Epithelial cell of prostate (primary cell): ENCODE measurements at regions not wholly inside any gene's neighbourhood (a gene's known extent, or its start where the extent isn't known, plus 50 kb on each side); places are given as distances from the start of the nearest gene placed in this dataset.
"Not testable (repeated sequence)": the region's sequence is repeated elsewhere in the genome, so short reads cannot be mapped to it uniquely, and the experiment has no call there.

Experiments
- DNase-seq: peaks from one replicate; pipeline ENCODE4 v3.0.0-alpha.2; 2011; ENCODE audit warnings: low read depth, low spot score
- H3K27ac ChIP-seq: fragments of 450-650 bp; 2 replicates; pipeline ENCODE4 v1.5.1; 2017; ENCODE audit warnings: mild to moderate bottlenecking

GRCh38 chr11:95653680-95654079, 135.9 kb downstream of the FAM76B start:
- no peak for DNase-seq
- H3K27ac ChIP-seq, result no peak overlapping the region

DNA sequence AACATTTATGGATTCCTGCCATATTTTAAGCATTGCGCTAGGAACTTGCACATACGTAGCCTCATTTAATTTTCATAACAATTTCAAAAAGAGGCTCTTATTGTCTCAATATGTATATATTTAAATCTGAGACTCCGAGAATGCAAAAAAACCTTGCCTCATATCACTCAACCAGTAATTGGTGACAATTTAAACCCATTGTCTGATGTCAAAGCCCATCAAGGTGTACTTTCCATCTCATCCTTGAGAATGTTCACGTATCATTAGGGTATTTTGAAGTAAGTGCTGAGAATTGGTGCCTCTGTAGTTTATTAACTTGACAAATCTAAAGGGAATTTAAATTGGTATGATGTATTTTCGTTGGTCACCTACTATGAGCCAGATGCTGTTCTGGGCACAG, 136.5 kb downstream of the FAM76B start:
- H3K27ac ChIP-seq, result no peak overlapping the region
- DNase-seq, result no peak

DNA sequence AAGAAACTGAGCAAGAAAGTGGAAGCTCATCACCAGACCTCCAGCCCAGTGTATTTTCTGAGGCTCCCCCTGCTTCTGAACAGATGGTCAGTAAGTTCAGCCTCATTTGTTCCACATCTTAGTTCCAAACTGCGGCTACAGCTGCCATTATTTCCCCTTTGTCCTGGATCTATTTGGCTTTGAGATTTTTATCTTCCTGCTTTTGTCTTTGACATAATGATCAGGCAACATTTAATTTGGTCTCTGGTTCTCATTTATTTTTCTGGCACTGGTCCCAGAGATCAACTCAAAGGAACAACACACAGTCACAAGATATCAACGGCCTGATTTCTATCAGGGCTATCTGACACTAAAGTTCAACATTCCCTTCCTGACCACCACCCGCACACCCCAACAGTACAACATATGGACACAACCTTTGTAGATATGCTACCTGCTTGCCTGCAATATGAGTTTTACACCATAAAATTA, 137.5 kb downstream of the FAM76B start:
- no peak overlapping the region for H3K27ac ChIP-seq
- no peak for DNase-seq

DNA sequence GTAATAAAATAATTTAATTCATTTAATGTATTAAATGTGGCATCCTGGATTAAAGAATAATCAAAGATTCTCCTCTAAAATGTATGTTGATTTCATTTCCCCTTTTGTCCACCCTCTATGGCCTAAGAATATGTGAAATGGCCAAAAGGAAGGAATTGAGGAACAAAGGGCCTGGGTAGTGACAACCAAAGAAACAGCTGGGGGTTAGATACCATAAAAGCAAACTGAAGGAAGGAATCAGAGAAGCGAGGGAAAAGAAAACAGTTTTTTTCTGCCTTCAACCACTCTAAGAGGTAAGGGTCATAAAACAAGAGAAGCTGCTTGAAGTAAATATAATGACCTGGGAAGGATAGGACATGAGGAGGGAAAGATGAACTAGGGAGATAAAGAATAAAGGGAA, 139.3 kb downstream of the FAM76B start:
- no peak for DNase-seq

GRCh38 chr11:95647871-95648270, 141.7 kb downstream of the FAM76B start:
- no peak for DNase-seq
- no peak overlapping the region for H3K27ac ChIP-seq

More for the DNA sequence above, 139.3 kb downstream of the FAM76B start:
- no peak overlapping the region for H3K27ac ChIP-seq

- DNase-seq, result no peak
Observed at GRCh38 chr11:95647355-95647754, 142.2 kb downstream of the FAM76B start.

DNA sequence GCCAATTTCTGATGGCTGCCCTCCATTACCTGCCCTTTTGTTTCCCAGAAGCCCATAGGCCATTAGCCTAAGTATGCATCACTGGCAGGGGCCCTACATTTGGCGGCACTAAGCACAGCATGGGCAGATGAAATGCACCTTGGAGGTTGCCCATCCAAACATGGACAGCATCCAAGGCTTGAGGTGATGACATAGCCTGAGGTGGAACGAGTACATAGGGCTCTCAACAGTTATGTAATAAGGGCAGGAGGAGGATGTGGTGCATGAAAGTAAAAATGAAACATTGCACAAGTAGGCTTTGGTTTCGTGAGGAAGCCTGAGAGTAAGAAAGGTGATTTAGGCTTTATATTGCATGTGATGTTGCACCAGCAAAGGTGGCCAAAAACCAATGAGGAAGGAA, 148.1 kb downstream of the FAM76B start:
- peak; percentile 34 for DNase-seq
- H3K27ac ChIP-seq, result no peak overlapping the region

More at GRCh38 chr11:95647355-95647754, 142.2 kb downstream of the FAM76B start:
- H3K27ac ChIP-seq, result no peak overlapping the region

DNA sequence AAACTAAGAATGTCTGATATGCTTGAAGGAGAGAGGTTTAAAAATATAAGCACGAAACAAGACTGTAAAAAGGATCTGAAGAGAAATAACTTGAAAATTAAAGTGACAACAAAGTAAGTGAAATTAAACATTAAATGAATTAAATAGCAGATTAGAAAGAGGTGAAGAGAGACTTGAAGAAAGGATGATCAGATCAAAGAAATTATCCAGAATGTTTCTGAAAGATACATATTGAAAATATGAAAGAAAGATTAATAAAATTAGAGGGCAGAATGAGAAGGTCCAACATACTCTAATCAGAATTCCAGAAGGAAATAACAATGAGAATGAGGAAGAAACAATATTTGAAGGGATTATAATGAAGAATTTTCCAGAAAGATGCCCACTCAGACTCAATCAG, 151.1 kb downstream of the FAM76B start:
- no peak overlapping the region for H3K27ac ChIP-seq
- DNase-seq, result no peak

- no peak for DNase-seq
- H3K27ac ChIP-seq, result no peak overlapping the region
Observed at GRCh38 chr11:95625164-95625900, 164.2 kb downstream of the FAM76B start.

DNA sequence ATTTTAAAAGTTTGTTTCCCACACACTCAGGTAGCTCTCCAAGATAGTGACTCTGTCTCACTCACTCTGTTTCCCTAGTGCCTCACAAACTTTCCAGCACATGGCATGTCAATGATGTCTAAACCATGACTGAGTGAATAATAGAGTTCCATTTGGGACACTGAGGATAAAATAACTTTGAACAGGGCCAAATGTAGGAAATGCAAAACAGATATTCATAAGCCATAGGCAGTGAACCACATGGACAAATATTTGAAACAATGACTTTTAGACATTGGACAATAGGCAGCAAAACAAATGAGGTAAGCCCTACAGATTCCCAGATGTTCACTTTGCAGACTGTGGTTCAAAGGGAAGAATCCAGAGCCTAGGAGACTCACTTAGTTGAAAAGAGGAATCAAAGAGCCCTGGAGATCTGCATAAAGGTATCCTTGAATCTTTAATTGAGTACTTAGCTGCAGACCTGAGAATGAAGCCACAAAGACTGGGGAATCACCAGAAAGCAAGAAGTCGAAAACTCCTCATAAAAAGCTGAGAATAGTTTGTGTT, 173.3 kb downstream of the FAM76B start:
- no peak overlapping the region for H3K27ac ChIP-seq
- DNase-seq, result no peak

DNA sequence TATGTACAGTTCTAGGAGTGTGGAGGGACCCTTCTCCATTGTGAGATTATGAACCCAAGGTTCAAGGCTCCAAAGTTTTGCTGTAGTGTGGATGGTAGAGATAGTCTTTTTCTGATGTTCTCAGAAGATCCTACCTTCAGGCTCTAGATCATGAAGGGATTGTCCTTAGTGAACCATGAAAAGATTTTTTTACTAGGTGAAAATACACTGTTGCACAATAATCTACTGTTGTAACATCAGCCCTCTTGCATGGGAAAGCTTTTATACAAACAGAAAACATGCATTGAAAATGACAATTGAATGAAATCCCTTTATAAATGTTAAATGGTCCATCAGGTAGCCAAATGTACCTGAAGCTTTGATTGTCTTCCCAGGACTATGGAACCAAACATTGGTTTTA, 177.8 kb downstream of the FAM76B start:
- no peak overlapping the region for H3K27ac ChIP-seq
- DNase-seq, result no peak

GRCh38 chr11:95610185-95610584, 179.4 kb downstream of the FAM76B start:
- not testable (repeated sequence) for H3K27ac ChIP-seq, DNase-seq

DNA sequence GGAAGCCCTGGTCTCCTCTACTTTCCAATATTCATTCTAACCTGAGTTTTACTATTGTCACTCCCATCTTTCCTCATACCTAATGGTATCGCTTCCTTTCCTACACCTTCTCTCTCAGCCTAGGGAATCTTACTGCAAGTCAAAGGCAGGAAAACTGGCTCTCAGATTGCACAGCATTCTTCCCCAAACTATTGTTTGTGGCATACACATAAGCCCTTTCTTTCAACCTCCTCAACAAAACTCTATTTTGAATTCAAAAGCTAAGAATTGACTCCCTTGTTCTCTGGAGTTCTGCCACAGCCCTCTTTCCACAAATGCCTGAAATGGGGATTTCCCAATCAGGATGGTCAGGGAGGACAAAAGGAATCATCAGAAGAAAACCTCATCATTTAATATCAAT, 181.5 kb downstream of the FAM76B start:
- DNase-seq, result no peak
- H3K27ac ChIP-seq, result no peak overlapping the region

DNA sequence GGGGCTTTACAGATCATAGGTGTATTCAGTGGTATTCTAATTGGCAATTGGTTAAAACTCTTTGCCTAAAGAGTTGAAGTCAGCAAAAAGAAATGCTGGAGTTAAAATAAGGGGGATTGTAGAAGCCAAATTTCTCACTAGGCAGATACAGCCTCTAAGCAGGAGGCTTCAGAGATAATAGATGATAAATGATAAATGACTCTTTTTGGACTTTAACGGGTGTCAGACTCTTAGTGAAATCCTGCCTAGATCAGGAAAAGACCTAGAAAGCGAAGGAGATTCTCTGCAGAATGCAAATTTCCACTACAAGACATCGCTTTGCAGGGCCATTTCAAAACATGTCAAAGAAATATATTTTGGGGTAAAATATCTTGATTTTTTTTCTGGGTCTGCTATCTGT, 182.8 kb downstream of the FAM76B start:
- no peak for DNase-seq
- no peak overlapping the region for H3K27ac ChIP-seq

DNA sequence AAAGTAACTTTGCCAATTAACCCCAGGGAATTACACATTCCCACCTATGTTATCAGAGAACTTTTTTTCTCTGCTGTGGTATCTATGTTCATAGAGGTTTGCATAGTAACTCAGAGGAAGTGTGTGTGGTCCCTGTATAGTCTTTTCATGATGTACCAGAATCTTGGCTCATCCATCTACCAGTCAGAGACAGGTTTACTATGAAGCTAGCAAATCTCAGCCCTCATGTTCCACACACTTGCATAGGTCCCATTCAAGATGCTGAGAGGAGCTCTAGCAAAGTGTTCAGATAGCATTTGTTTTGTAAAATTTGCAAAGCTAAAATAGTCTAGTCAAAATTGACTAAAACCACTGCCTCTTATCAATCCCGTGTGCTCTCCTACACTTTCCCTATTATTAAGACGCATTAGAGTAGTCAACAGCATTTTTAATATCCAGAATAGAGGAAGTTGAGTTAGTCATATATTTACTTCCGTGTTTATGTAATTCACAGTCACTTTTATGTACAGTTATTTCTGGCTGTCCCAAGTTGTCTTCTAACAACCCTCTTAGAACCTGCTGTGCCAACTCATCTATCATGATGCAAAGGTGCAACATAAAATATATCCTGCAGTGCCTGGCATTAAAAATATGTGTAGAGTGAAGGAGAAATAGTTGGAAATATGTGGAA, 184.2 kb downstream of the FAM76B start:
- no peak overlapping the region for H3K27ac ChIP-seq
- DNase-seq, result no peak

DNA sequence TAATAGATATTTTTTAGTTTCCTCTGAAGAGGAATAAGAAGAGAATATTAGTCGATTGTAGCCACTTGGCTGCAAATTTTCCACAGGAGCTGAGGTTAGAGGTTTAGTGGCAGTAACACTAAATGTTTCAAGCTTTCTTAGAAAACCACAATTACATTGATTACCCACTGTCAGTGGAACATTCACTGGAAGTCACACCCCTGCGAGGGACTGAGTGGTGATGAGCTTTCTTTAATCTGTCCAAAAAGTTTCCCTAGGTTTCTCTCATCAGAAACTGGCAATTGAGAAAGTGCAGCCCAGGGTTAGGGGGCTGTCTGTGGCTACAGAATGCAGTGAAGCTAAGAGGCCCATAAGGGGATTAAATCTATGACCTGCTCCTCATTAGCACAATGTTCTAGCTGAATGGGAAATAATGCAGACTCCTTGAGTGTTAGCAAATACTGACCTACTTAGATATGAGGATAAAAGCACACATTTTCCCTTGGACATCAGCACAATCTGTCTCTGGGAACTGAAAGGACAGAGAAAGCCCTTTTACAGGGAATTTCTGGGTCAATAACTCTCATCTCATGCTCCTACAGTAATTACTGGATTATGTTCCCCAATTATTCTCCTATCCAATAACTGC, 189.5 kb downstream of the FAM76B start:
- DNase-seq, result no peak
- H3K27ac ChIP-seq, result no peak overlapping the region

DNA sequence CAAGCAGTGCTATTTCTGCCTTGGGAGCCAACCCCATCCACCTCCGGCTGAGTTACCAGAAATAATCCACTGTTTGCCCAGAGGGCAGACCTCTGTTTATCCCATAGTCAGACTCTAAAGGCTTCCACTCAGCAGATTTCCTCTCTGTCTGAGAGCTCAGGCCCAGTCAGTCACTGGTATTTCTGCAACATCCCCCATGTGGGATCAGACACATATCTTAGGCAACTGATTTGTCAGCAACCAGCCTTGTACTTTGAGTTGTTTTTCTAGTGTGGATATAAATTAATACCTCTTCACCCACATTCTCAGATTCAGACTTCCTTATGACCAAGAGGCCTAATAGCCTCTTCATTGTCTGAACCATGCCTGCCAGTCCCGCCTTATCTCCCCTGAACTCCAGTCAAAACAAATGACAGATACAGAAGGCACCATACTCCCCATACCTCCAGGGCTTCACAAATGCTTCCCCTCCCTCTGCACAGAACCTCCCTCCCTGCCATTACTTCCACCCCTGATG, 193.6 kb downstream of the FAM76B start:
- peak overlapping the region; percentile 54 for H3K27ac ChIP-seq
- peak; percentile 43 for DNase-seq

- H3K27ac ChIP-seq, result peak overlapping the region; percentile 54
- DNase-seq, result no peak
Observed at GRCh38 chr11:95595541-95595940, 194.0 kb downstream of the FAM76B start.

GRCh38 chr11:95593111-95593510, 196.5 kb downstream of the FAM76B start:
- DNase-seq, result no peak
- H3K27ac ChIP-seq, result no peak overlapping the region

GRCh38 chr11:95592471-95592870, 197.1 kb downstream of the FAM76B start:
- DNase-seq, result no peak
- no peak overlapping the region for H3K27ac ChIP-seq
